CD4-positive, alpha-beta T cell treated with Interleukin-6 at 100 ng/mL for 8 hours (primary cell): ENCODE measurements at regions not wholly inside any gene's neighbourhood (a gene's known extent, or its start where the extent isn't known, plus 50 kb on each side); places are given as distances from the start of the nearest gene placed in this dataset.

Experiments used
- DNase-seq: peaks from one replicate; pipeline ENCODE4 v3.0.0-alpha.2; 2020; ENCODE audit warnings: mixed read lengths, low spot score

GRCh38 chr15:94100863-94101262, 130.5 kb upstream of the MCTP2 start:
- no peak for DNase-seq

GRCh38 chr15:94099574-94099960, 131.8 kb upstream of the MCTP2 start:
- no peak for DNase-seq

GRCh38 chr15:94098921-94099573, 132.3 kb upstream of the MCTP2 start:
- no peak for DNase-seq

- no peak for DNase-seq
Observed at GRCh38 chr15:94097552-94097951, 133.8 kb upstream of the MCTP2 start.

- no peak for DNase-seq
Observed at GRCh38 chr15:94094310-94094709, 137.1 kb upstream of the MCTP2 start.

- DNase-seq = no peak
Observed at GRCh38 chr15:94086341-94086740, 145.0 kb upstream of the MCTP2 start.

- DNase-seq = no peak
Observed at GRCh38 chr15:94083467-94084052, 147.8 kb upstream of the MCTP2 start.

GRCh38 chr15:94081829-94082228, 149.5 kb upstream of the MCTP2 start:
- DNase-seq = no peak

GRCh38 chr15:94080989-94081605, 150.3 kb upstream of the MCTP2 start:
- DNase-seq = no peak

- no peak for DNase-seq
Observed at GRCh38 chr15:94080416-94080815, 150.9 kb upstream of the MCTP2 start.

- DNase-seq = no peak
Observed at GRCh38 chr15:94079968-94080367, 151.4 kb upstream of the MCTP2 start.

GRCh38 chr15:94079459-94079858, 151.9 kb upstream of the MCTP2 start:
- no peak for DNase-seq

- no peak for DNase-seq
Observed at GRCh38 chr15:94077938-94078337, 153.4 kb upstream of the MCTP2 start.

- no peak for DNase-seq
Observed at GRCh38 chr15:94075349-94075748, 156.0 kb upstream of the MCTP2 start.

GRCh38 chr15:94070356-94071295, 160.7 kb upstream of the MCTP2 start:
- no peak for DNase-seq

- no peak for DNase-seq
Observed at GRCh38 chr15:94069844-94070243, 161.5 kb upstream of the MCTP2 start.

GRCh38 chr15:94066811-94067210, 164.6 kb upstream of the MCTP2 start:
- DNase-seq = no peak

- no peak for DNase-seq
Observed at GRCh38 chr15:94066046-94066445, 165.3 kb upstream of the MCTP2 start.

- no peak for DNase-seq
Observed at GRCh38 chr15:94064676-94065313, 166.6 kb upstream of the MCTP2 start.

- no peak for DNase-seq
Observed at GRCh38 chr15:94061041-94061440, 170.3 kb upstream of the MCTP2 start.

- no peak for DNase-seq
Observed at GRCh38 chr15:94059013-94059587, 172.3 kb upstream of the MCTP2 start.

GRCh38 chr15:94057305-94057704, 174.1 kb upstream of the MCTP2 start:
- no peak for DNase-seq
